ENCODE measurements at regions not wholly inside any gene's neighbourhood (a gene's known extent, or its start where the extent isn't known, plus 50 kb on each side); places are given as distances from the start of the nearest gene placed in this dataset.

- Histone ChIP-seq H3K27ac (no peak overlapping the region), H3K27me3 (no peaks in the 10 kb centered on the region), H3K4me3 (no peak overlapping the region), H3K4me1 (no peaks in the 10 kb centered on the region), H3K36me3 (no peaks in the 10 kb centered on the region), H3K9me3 (no peaks in the 10 kb centered on the region)
- TF ChIP-seq CTCF (IDR thresholded peaks at IDR 0.05 in 4 of 5, conservative IDR thresholded peaks at IDR 0.05 in 1 of 5) (no peak), POLR2A (IDR thresholded peaks at IDR 0.05) (no peak)
- intact Hi-C loops (cut with DNase I; ENCODE audit: low total_unique reads) (no loop called here), in situ Hi-C loops (cut with MboI; ENCODE audit: low sequenced_read_pairs in 4 of 4) (no loop called here)
- ATAC-seq, result no peak
- DNase-seq, result no peak
These were observed 154.9 kb upstream of the NUDT6 start for GRCh38 chr4:123077330-123077729.

GRCh38 chr4:123081971-123082370, 159.6 kb upstream of the NUDT6 start:
- intact Hi-C loops (cut with DNase I; ENCODE audit: low total_unique reads), result no loop called here
- no peak for DNase-seq
- Histone ChIP-seq H3K27ac (no peak overlapping the region), H3K27me3 (no peaks in the 10 kb centered on the region), H3K4me1 (no peaks in the 10 kb centered on the region), H3K36me3 (no peaks in the 10 kb centered on the region), H3K9me3 (no peaks in the 10 kb centered on the region), H3K4me3 (no peak overlapping the region)
- in situ Hi-C loops (cut with MboI; ENCODE audit: low sequenced_read_pairs in 4 of 4), result no loop called here
- ATAC-seq, result no peak
- no peak for TF ChIP-seq CTCF (IDR thresholded peaks at IDR 0.05 in 4 of 5, conservative IDR thresholded peaks at IDR 0.05 in 1 of 5)
- TF ChIP-seq POLR2A (IDR thresholded peaks at IDR 0.05), result no peak

GRCh38 chr4:123083646-123084045, 161.2 kb upstream of the NUDT6 start:
- Histone ChIP-seq H3K4me1 (no peaks in the 10 kb centered on the region), H3K27me3 (no peaks in the 10 kb centered on the region), H3K9me3 (no peaks in the 10 kb centered on the region), H3K36me3 (no peaks in the 10 kb centered on the region), H3K27ac (no peak overlapping the region), H3K4me3 (no peak overlapping the region)
- DNase-seq (no peak), ATAC-seq (no peak)
- in situ Hi-C loops (cut with MboI; ENCODE audit: low sequenced_read_pairs in 4 of 4), result no loop called here
- intact Hi-C loops (cut with DNase I; ENCODE audit: low total_unique reads), result no loop called here
- TF ChIP-seq CTCF (IDR thresholded peaks at IDR 0.05 in 4 of 5, conservative IDR thresholded peaks at IDR 0.05 in 1 of 5), result no peak
- TF ChIP-seq POLR2A (IDR thresholded peaks at IDR 0.05), result no peak

- DNase-seq, result no peak
- ATAC-seq, result no peak
- Histone ChIP-seq H3K9me3 (no peaks in the 10 kb centered on the region), H3K4me1 (no peaks in the 10 kb centered on the region), H3K27ac (no peak overlapping the region), H3K27me3 (no peaks in the 10 kb centered on the region), H3K4me3 (no peak overlapping the region), H3K36me3 (peaks cover 0 to 4% of the 10 kb centered on the region in 2 donors)
- TF ChIP-seq POLR2A (IDR thresholded peaks at IDR 0.05) (no peak), CTCF (IDR thresholded peaks at IDR 0.05 in 4 of 5, conservative IDR thresholded peaks at IDR 0.05 in 1 of 5) (no peak)
- in situ Hi-C loops (cut with MboI; ENCODE audit: low sequenced_read_pairs in 4 of 4), result no loop called here
- intact Hi-C loops (cut with DNase I; ENCODE audit: low total_unique reads), result no loop called here
These were observed 166.1 kb upstream of the NUDT6 start for GRCh38 chr4:123088501-123088900.

- Histone ChIP-seq H3K4me1 (no peaks in the 10 kb centered on the region), H3K4me3 (no peak overlapping the region), H3K9me3 (no peaks in the 10 kb centered on the region), H3K27me3 (no peaks in the 10 kb centered on the region), H3K36me3 (peaks cover 0 to 4% of the 10 kb centered on the region in 2 donors), H3K27ac (no peak overlapping the region)
- ATAC-seq (no peak), DNase-seq (no peak)
- TF ChIP-seq POLR2A (IDR thresholded peaks at IDR 0.05) (no peak), CTCF (IDR thresholded peaks at IDR 0.05 in 4 of 5, conservative IDR thresholded peaks at IDR 0.05 in 1 of 5) (no peak)
- in situ Hi-C loops (cut with MboI; ENCODE audit: low sequenced_read_pairs in 4 of 4), result loop anchor here in 1 of 4 donors (10.0 kb wide), 1 partner anchor 1174 kb away; no protein-coding TSS in a partner anchor
- intact Hi-C loops (cut with DNase I; ENCODE audit: low total_unique reads), result no loop called here
These were observed 168.5 kb upstream of the NUDT6 start for GRCh38 chr4:123090886-123091285.

Measured in gastrocnemius medialis (tissue), 4 donors.